Sciatic nerve (tissue), 2 donors: ENCODE measurements at regions not wholly inside any gene's neighbourhood (a gene's known extent, or its start where the extent isn't known, plus 50 kb on each side); places are given as distances from the start of the nearest gene placed in this dataset.

ENCODE experiments used
- ATAC-seq: fragments of 200-7000 bp; cut with Tn5 transposase; one replicate; pipeline ENCODE4 v1.9.1; 2020; ENCODE audit warnings: mild to moderate bottlenecking, moderate library complexity
- DNase-seq: peaks from one replicate; pipeline ENCODE4 v3.0.0-alpha.2; 2020; ENCODE audit warnings: low spot score
- intact Hi-C: fragments of 100-400 bp; cut with DNase I; formaldehyde crosslinking; loops from one replicate; pipeline ENCODE4 v1.14.2; 2022
- donor health status: DM: no; HTN: no; CAD: no.
- donor health status: DM: no; HTN: no; CAD: no.

DNA sequence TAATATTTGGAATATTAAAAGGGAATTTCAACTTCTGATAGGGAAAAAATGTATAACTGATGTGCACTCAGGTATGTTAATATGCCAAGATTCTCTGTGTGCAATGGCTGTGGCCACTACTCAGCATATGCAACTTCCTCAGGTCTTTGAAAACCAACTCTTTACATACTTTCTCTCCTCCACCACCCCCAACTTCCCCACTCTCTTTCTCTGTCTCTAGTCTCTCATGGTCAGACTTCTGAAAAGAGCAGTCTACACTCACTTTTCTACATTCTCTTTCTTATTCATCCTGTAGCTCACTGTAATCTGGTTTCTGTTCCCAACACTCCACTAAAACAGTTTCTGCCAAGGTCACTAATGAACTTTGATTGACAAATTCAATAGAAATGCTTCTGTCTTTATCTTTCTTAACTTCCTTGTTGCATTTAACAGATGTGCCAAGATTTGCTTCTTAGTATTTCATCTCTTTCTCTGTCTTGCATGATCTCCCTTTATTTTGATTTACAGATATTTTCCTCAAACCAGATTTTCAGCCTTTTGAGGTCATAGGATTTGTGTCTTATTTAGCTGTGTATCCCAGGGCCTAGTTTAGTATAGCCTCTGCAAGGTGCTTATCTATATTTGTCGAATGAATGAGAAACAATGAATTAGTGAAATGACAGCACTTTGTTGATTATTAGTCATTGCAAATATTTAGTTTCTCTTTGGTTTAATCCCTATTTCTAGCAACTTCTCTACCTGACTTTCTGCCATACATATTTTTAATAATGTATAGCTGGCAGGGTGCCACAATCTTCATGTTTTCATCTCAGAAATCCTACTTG lies 168.9 kb downstream of the LMO4 start:
- DNase-seq (no peak), ATAC-seq (no peak)
- intact Hi-C loops, result no loop called here

DNA sequence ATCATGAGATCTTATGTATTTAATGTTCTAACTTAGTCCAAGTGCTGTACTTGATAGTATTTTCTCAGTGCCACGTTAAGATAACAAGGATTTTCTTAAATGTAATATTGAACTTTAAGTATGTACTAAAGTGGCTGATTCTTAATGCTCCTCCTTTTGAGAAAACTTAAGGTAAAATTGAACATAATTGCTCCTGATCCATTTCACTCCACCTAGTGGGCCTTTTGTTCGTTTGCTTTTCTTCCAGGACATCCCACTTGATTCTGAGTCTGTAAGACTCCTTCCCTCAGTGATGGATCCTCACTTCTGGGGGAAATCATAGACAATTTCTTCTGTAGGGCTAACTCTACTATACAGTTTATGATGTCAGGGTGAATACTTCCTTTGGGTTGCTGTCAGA lies 173.1 kb downstream of the LMO4 start:
- ATAC-seq (no peak), DNase-seq (no peak)
- intact Hi-C loops, result no loop called here

DNA sequence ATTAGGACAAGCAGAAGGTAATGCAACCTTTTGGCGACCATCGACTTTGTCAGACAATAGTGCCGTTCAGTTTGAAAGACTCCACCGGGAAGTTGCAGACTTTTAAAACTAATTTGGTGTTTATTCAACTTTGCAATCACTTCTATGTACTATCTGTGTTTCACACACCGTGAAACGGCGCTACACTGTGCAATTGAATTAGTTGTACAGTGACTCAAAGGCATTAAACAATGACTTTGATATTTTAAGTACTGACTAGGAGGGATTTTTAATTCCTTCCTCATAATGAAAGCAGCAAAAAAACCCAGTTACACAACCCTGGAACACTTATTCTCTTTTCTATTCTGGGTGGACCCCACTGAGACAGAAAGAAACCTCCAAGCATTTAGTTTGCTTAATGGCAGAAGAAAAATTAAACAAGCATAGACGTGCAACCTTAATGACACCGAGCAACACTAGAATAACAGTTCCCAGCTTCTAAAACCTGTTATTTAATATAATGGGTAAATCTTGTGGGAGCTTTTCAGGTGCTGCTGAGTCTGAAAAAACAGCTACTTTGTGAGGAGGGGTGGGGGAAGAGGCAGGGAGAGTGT lies 176.8 kb downstream of the LMO4 start:
- no peak for DNase-seq
- ATAC-seq, result no peak
- intact Hi-C loops, result no loop called here

DNA sequence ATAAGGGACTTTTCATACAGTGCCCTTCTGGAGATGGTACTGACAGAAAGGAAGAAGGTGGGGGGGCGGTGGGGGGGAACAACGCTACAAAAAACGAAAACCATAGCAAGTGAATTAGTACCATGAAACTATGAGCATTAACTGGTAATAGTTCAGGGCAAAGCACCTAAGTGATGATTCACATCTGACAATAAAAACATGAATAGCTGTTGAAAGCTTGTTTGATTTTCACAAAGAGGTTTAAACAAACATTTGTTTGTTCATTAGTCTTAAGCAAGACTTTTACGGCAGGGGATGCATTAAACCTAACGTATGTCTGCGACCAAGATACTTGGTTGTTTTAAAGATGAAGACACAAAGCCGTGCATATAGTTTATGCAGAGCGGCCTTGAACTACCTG lies 177.5 kb downstream of the LMO4 start:
- no peak for DNase-seq
- ATAC-seq, result no peak
- intact Hi-C loops, result no loop called here

DNA sequence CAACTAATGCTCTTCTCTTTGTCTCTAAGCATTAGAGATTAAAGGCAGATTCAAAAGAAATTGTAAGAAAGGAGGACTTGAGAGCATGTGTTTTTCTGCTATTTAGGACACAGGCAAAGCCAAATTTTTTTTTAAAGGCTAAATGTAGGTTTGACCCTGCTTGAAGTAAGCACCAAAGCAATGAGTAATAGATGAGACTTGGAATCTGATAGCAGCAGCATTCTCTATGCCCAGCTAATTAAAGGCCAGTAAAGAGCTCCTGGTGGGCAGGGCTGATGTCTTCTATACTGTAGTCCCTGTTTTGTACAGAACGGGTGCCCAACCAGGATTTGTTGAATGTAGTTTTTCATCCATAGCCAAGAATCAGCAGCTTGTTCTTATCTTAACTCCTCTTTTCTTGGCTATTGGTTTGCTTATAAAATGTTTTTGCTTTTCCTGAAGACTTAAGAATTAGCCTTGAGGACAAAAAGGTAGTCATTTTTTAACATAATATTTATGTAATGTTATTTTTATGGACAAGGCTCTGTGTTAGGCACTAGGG lies 179.6 kb downstream of the LMO4 start:
- intact Hi-C loops, result no loop called here
- no peak for DNase-seq
- ATAC-seq, result no peak

DNA sequence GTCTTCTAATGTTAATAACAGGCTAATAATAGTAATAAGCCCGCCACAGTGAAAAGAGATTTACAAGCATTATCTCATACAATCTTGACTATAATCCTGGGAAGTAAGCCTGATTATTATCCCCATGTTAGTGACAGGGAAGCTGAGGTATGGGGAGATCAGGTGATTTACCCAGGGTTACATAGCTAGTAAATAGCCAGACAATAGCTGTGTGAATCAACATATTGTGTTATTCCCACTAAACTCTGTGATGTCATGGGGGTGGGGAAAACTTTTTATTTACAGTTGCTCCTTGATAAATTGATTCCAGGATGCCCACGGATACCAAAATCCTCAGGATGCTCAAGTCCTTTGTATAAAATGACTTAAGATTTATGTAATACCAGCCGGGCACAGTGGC lies 181.9 kb downstream of the LMO4 start:
- intact Hi-C loops, result no loop called here
- ATAC-seq (no peak), DNase-seq (no peak)

DNA sequence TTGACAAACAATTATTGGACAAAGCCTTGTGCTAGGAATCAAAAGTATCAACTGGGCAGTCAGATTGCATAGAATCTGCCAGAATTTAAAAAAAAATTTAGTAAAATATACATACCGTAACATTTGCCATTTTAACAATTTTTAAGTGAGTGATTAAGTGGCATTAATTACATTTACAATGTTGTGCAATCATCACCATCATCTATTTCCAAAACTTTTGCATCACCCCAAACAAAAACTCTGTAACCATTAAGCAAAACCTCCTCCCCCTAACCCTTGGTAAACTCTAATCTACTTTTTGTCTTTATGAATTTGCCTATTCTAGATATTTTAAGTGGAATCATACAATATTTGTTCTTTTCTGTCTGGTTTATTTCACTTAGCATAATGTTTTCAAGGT lies 182.8 kb downstream of the LMO4 start:
- no peak for ATAC-seq
- no peak for DNase-seq
- intact Hi-C loops, result no loop called here

DNA sequence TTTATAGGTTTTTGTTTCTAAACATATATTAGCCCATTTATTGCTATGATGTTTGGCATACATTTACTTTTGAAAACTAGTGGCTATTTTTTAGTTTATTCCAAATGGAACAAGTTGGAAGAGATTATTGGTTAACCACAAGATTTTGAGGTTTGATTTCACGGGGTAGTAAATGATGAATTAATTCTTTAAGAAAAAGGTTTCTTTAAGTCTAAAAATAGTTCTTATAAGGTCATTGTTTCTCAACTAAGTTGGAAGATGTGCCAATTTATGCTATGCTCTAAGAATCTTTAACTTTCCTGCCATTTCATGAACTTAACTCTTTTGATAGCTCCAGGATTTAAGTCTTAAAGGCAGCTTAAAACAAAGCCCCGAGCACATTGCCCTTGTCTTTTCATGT lies 183.8 kb downstream of the LMO4 start:
- ATAC-seq (no peak), DNase-seq (no peak)
- intact Hi-C loops, result no loop called here

DNA sequence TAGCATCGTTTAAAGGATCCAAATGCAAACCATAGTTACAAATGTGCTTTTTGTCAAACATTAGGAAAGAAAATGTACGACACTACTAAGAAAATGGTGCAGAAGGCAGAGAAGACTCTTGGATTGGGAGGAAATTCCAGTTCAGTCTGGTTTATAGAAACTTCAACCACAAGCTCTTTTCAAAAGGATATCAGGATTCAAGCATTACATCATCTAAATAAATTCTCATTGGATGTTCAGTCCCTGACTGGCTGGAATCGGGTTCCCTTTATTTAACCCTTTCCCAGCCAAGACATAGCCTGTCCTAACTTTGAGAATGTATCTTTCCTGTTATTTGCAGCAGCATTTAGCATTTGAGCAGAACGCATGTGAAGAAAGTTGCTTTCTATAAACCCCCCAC lies 184.6 kb downstream of the LMO4 start:
- intact Hi-C loops, result no loop called here
- DNase-seq, result no peak
- no peak for ATAC-seq

DNA sequence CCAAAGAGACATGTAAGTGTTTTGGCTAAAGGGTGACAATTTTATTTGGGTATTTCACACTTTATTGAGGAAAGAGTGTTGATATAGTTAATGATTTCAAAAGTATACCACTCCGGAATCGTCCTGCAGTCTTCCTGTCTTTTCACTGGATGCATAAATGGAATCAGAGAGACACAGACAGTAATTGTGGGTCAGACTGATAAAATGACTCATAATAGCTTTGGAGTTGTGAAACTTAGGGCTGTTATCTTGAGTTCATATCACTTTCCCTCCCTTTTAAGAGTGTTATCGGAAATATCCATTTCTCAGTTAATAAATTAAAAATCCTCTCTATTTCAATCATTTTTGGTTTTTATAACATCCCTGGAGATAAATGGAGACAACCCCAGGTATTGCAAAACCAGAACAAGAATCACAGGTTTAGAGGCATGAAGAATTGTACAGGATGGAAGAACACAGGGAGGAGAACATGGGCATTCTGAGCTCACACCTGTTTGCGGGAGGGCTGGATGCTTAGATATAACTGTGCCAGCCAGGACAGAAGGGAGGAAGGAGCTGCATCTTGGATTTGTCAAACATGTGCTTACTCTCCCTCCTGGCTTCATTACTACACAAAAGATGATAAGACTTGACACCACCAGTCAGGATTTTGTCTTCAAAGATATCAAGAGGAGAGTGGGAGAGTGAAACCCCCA lies 185.4 kb downstream of the LMO4 start:
- ATAC-seq, result no peak
- intact Hi-C loops, result no loop called here
- DNase-seq, result no peak

DNA sequence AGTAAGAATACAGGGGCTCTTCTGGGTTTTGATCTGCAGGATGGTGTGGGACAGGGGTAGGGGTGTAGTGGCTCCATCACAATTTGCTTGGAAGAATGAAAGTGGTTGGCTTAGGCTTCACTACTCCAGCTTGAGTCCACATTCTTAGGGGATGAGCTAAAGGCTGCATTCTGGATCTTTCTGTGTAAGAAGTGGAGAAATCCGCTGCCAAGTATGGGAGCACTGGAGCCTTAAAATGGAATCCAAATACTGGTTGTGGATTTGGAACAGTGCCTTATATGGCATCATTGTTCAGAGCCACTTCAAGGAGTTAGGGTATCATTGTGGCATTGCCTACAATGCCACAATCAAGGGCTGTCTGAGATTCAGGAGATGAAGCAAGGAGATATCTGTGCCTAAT lies 187.1 kb downstream of the LMO4 start:
- intact Hi-C loops, result no loop called here
- no peak for ATAC-seq
- no peak for DNase-seq

DNA sequence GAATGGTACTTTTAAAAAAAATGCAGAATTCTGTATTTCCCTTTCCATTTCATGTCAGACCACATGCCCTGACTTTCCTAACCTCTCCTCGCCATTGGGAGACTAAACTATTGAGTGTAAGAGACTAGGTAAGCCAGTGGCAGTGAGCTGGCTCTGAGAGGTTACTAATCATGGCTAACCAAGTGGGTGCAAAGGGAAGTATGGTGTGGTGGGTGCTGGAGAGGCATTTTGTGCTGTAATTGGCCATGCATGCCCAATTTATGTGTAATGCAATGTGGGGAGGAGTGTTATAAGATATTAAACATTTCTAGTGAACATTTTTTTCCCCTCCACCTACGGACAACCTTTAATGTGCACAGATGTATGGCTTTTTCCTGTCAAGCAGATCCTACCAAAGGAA lies 190.1 kb downstream of the LMO4 start:
- no peak for ATAC-seq
- intact Hi-C loops, result no loop called here
- no peak for DNase-seq

DNA sequence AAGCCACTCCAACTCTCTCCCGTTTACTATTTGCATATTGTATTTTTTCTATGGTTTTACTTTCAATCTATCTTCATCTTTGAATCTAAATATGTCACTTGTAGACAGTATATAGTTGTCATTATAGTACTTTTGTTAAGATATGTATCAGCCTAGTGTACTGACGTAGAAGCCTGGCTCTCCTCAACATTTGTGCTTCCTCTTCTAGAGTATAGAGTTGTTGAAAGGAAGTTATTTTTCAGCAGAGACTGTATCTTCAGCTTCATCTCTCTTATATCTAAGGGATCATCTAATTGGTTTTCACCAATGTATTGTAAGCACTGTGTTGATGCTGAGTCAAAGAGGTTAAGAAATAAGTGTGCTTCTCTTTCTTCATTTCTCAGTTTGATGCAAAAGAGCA lies 192.8 kb downstream of the LMO4 start:
- DNase-seq, result no peak
- intact Hi-C loops, result no loop called here
- no peak for ATAC-seq

DNA sequence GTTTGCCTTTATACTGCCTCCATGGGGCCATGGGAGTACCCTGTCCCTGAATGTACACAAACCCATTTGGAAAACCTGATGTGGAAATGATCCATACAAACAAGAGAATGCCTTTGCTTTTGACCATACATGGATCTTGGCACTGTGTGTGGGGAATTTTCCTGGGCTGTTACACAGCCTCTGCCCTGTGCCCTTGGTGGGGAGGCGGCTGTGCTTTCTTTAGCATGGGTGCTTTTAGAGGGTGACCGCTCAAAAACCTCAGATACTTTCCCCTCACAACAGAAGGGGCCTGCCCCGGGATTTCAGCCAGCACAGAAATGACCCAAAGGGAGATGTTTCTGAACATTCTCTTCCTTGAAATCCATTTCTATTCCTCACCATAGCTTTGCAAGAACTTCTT lies 194.8 kb downstream of the LMO4 start:
- DNase-seq (peak; percentile 57), ATAC-seq (peak; percentile 87)
- intact Hi-C loops, result no loop called here

DNA sequence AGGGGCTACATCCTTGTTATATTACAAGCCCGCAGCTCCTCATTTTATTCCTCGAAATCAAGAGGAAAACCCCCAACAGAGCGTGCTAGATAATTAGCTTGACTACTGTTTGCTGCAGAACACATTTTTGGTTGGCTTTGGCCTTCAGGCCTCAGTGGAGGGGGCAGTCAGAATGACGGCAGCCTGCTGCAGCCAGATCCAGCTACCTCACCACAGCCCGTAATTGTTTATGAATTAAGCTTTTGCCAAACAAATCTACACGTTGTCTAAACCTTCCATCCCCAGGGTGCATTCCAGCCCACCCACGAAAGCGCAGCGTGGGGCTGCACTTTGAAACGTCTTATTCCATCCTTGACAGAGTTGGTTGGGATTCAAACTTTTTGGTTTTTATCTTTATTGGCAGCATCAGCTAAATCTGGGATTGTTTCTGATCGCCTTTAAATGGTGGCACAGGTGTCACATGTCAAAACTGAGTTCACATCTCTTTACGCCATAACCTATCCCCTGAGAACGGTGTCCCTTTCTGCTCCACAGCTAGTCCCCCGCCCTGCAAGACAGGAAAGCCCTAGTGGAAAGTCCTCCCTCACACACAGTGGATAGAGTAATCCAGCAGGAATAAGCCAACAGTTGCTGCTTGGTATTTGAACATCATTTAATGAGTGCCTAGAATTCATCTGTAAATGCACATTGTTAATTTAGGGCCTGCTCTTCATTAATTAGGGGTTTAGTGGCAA lies 195.5 kb downstream of the LMO4 start:
- intact Hi-C loops, result no loop called here
- no peak for DNase-seq
- ATAC-seq, result peak; percentile 78

DNA sequence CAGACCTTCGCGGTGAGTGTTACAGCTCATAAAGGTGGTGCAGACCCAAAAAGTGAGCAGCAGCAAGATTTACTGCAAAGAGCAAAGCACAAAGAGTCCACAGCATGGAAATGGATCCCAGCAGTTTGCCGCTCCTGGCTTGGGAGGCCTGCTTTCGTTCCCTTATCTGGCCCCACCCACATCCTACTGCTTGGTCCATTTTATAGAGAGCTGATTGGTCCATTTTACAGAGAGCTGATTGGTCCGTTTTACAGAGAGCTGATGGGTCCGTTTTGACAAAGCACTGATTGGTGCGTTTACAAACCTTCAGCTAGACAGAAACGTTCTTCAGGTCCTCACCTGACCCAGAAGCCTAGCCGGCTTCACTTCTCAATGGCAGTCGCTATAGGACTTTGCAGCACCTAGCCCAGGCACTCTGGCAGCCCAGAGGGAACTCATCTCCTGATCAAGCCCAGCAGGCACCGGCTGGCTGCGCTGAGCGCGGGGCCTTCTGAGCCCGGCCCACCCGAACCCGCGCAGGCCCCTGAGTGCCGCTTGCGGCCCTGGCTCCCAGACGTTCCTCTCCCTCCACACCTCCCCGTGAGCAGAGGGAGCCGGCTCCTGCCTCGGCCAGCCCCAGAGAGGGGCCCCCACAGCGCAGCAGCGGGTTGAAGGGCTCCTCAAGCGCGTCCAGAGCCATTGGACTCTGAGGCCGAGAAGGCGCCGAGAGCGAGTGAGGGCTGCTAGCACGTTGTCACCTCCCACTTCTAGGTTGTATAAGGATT lies 200.3 kb downstream of the LMO4 start:
- no peak for ATAC-seq
- intact Hi-C loops, result no loop called here
- no peak for DNase-seq

DNA sequence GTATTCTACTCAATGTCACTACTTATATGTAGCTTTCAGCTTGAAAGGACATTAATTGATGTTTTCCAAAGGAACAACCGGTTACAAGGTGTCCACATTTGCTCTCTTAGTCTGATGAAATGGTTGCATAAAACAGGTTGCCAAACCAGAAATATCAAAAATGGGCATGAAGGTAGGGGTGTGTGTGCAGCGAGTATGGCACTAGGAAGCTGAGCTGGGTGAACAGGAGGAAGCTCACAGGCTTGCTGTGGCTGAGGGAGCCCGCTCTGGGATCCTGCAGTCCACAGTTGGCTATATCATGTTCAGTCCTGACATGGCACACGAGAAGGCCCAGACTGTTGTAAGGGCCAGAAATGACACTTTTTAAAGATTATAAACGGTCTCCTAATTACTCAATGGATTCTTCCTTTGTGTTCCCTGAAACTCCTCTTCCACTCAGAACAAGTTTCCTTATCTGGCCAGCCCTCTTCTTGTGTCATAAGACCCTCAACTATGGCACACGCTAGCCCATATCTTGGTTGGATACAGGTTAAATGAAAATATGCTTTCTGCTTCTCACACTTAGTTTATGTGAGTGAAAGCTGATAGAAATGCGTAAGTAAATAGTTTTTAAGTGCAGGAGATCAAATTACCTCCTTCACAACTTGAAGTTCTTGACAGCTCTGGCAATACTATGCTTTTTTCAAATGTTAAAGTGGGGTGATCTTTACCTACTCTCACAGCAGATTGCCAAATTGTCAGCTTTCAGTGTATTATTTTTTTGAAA lies 201.5 kb downstream of the LMO4 start:
- DNase-seq (no peak), ATAC-seq (no peak)
- intact Hi-C loops, result no loop called here

DNA sequence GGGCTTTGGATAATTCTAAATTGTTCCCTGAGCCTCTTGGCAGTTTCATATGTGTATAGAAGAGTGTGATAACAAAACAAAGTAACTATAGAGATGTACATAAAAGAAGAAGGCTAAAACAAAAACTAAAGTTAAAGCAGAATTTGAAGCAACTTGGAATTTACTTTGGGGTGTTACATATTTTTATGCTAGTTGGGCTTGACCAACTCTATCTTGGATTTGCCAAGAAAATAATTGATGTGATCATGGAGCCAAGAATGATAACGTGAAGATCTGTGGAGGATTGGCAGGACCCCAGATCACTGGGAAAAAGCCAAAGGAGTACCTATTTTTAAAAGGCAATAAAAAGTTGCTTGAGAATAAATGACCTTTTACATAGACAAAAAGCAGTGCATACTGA lies 206.9 kb downstream of the LMO4 start:
- ATAC-seq (no peak), DNase-seq (no peak)
- intact Hi-C loops, result no loop called here
